SK-N-MC (cell line): ENCODE measurements at regions not wholly inside any gene's neighbourhood (a gene's known extent, or its start where the extent isn't known, plus 50 kb on each side); places are given as distances from the start of the nearest gene placed in this dataset.
"Not testable (repeated sequence)": the region's sequence is repeated elsewhere in the genome, so short reads cannot be mapped to it uniquely, and the experiment has no call there.

ENCODE experiments used
- EZH2 ChIP-seq: fragments of 200-600 bp; sonication (generic); IDR thresholded peaks from one replicate; pipeline ENCODE4 v1.6.1; 2017; ENCODE audit warnings: antibody characterized with exemption
- FOXP2 ChIP-seq: optimal IDR thresholded peaks from 2 replicates; pipeline ENCODE3; 2011; ENCODE audit warnings: mild to moderate bottlenecking, moderate library complexity; ENCODE audit not compliant: insufficient read depth; ENCODE audit errors: extremely low read length, control extremely low read depth
- POLR2AphosphoS5 ChIP-seq: IDR thresholded peaks from 2 replicates; pipeline ENCODE4 v1.6.1; 2012; ENCODE audit warnings: mild to moderate bottlenecking, low read depth, low read length, borderline replicate concordance

GRCh38 chr9:62808081-62808480, 1618.2 kb downstream of the SPATA31A7 start:
- TF ChIP-seq POLR2AphosphoS5, EZH2, FOXP2: not testable (repeated sequence)
